Neural cell (in vitro differentiated cells): ENCODE measurements at regions not wholly inside any gene's neighbourhood (a gene's known extent, or its start where the extent isn't known, plus 50 kb on each side); places are given as distances from the start of the nearest gene placed in this dataset.

Experiments
- EZH2 ChIP-seq: fragments of 200-600, 300-800 bp; shearing (Covaris generic), sonication (generic); IDR thresholded peaks from 2 replicates; pipeline ENCODE4 v1.6.1; 2014; ENCODE audit warnings: antibody characterized with exemption, low read length, borderline replicate concordance, mild to moderate bottlenecking; ENCODE audit not compliant: insufficient read depth, poor library complexity, severe bottlenecking
- SMC3 ChIP-seq: fragments of 450-650 bp; conservative IDR thresholded peaks from 2 replicates; pipeline ENCODE4 v1.6.1; 2014; ENCODE audit warnings: antibody characterized with exemption, mild to moderate bottlenecking, moderate library complexity; ENCODE audit not compliant: poor library complexity
- TF ChIP-seq, protein P1 (sequence below): fragments of 450-650 bp; IDR thresholded peaks from 2 replicates; pipeline ENCODE4 v1.5.1; 2014; ENCODE audit warnings: antibody characterized with exemption, mild to moderate bottlenecking, moderate library complexity; ENCODE audit not compliant: poor library complexity, severe bottlenecking
- TF ChIP-seq, protein P2 (sequence below): IDR thresholded peaks from 2 replicates; pipeline ENCODE4 v1.6.1; 2012; ENCODE audit warnings: borderline replicate concordance

DNA sequence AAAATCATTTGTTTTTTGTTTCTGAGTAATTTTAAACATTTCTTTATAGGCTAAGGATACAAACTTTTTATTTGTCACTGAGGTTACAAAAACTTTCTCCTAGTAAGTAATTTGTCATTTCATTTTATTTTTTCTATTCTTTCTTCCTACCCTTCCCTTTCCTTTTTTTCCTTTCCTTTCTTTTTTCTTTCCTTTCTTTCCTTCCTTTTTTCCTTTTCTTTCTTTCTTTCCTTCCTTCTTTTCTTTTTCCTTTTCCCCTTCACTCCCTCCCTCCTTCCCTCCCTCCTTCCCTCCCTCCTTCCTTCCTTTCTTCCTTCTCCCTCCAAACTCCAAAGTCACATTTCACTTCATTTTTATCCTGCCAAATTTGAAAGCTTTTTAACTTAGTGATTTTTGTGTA lies 115.1 kb upstream of the FAN1 start:
- TF ChIP-seq SMC3 (no peak), EZH2 (no peak)
- TF ChIP-seq, protein P1, sequence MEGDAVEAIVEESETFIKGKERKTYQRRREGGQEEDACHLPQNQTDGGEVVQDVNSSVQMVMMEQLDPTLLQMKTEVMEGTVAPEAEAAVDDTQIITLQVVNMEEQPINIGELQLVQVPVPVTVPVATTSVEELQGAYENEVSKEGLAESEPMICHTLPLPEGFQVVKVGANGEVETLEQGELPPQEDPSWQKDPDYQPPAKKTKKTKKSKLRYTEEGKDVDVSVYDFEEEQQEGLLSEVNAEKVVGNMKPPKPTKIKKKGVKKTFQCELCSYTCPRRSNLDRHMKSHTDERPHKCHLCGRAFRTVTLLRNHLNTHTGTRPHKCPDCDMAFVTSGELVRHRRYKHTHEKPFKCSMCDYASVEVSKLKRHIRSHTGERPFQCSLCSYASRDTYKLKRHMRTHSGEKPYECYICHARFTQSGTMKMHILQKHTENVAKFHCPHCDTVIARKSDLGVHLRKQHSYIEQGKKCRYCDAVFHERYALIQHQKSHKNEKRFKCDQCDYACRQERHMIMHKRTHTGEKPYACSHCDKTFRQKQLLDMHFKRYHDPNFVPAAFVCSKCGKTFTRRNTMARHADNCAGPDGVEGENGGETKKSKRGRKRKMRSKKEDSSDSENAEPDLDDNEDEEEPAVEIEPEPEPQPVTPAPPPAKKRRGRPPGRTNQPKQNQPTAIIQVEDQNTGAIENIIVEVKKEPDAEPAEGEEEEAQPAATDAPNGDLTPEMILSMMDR, result no peak
- TF ChIP-seq, protein P2, sequence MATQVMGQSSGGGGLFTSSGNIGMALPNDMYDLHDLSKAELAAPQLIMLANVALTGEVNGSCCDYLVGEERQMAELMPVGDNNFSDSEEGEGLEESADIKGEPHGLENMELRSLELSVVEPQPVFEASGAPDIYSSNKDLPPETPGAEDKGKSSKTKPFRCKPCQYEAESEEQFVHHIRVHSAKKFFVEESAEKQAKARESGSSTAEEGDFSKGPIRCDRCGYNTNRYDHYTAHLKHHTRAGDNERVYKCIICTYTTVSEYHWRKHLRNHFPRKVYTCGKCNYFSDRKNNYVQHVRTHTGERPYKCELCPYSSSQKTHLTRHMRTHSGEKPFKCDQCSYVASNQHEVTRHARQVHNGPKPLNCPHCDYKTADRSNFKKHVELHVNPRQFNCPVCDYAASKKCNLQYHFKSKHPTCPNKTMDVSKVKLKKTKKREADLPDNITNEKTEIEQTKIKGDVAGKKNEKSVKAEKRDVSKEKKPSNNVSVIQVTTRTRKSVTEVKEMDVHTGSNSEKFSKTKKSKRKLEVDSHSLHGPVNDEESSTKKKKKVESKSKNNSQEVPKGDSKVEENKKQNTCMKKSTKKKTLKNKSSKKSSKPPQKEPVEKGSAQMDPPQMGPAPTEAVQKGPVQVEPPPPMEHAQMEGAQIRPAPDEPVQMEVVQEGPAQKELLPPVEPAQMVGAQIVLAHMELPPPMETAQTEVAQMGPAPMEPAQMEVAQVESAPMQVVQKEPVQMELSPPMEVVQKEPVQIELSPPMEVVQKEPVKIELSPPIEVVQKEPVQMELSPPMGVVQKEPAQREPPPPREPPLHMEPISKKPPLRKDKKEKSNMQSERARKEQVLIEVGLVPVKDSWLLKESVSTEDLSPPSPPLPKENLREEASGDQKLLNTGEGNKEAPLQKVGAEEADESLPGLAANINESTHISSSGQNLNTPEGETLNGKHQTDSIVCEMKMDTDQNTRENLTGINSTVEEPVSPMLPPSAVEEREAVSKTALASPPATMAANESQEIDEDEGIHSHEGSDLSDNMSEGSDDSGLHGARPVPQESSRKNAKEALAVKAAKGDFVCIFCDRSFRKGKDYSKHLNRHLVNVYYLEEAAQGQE, result no peak
